ENCODE measurements at regions not wholly inside any gene's neighbourhood (a gene's known extent, or its start where the extent isn't known, plus 50 kb on each side); places are given as distances from the start of the nearest gene placed in this dataset.

GRCh38 chr22:44591146-44591790 lies 93.2 kb upstream of the RTL6 start:
- Histone ChIP-seq H3K27me3 (ENCODE audit: insufficient read depth, low read length) (peaks cover 3% of the 10 kb centered on the region; the same call in 1 of the 2 replicates), H3K36me3 (ENCODE audit: insufficient read depth, low read length) (no peaks in the 10 kb centered on the region), H3K4me3 (ENCODE audit: low read depth, low read length) (no peak overlapping the region), H3K27ac (ENCODE audit: low read depth, low read length) (no peak overlapping the region), H3K4me1 (ENCODE audit: control insufficient read depth, insufficient read depth, low read length, unreplicated experiment) (no peaks in the 10 kb centered on the region), H2AFZ (ENCODE audit: low read length, unreplicated experiment) (no peak overlapping the region), H3K79me2 (ENCODE audit: control insufficient read depth, insufficient read depth, low read length, unreplicated experiment) (no peaks in the 10 kb centered on the region)

DNA sequence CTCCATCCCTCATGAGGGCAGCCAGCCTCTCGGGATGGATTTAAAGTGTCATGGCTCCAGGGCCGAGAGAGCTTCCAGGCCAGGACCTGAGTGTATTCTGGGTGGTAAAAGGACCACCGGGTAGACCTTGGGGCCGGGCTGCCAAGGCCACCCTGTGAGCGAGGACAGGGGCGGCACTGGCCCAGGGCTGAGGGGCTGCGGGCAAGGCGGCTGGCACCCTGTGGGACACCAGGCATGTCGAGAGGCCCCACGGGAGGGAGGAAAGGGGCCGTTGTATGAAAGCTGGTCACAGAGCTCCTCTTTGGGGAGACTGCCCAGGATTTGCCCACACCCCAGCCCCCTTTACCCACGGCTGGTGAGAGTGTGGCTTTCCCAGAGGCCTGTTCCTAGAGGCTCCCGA lies 92.3 kb upstream of the RTL6 start:
- Histone ChIP-seq H3K27me3 (ENCODE audit: insufficient read depth, low read length) (peaks cover 3% of the 10 kb centered on the region; the same call in 1 of the 2 replicates), H3K27ac (ENCODE audit: low read depth, low read length) (no peak overlapping the region), H3K79me2 (ENCODE audit: control insufficient read depth, insufficient read depth, low read length, unreplicated experiment) (no peaks in the 10 kb centered on the region), H3K4me3 (ENCODE audit: low read depth, low read length) (no peak overlapping the region), H2AFZ (ENCODE audit: low read length, unreplicated experiment) (no peak overlapping the region), H3K4me1 (ENCODE audit: control insufficient read depth, insufficient read depth, low read length, unreplicated experiment) (no peaks in the 10 kb centered on the region), H3K36me3 (ENCODE audit: insufficient read depth, low read length) (no peaks in the 10 kb centered on the region)

- H3K79me2 ChIP-seq (ENCODE audit: control insufficient read depth, insufficient read depth, low read length, unreplicated experiment): no peaks in the 10 kb centered on the region
- H3K27ac ChIP-seq (ENCODE audit: low read depth, low read length): no peak overlapping the region
- no peak overlapping the region for H3K4me3 ChIP-seq (ENCODE audit: low read depth, low read length)
- no peaks in the 10 kb centered on the region for H3K4me1 ChIP-seq (ENCODE audit: control insufficient read depth, insufficient read depth, low read length, unreplicated experiment)
- peaks cover 3% of the 10 kb centered on the region; the same call in 1 of the 2 replicates for H3K27me3 ChIP-seq (ENCODE audit: insufficient read depth, low read length)
- no peak overlapping the region for H2AFZ ChIP-seq (ENCODE audit: low read length, unreplicated experiment)
- H3K36me3 ChIP-seq (ENCODE audit: insufficient read depth, low read length): no peaks in the 10 kb centered on the region
These were observed 91.8 kb upstream of the RTL6 start for GRCh38 chr22:44589831-44590230.

DNA sequence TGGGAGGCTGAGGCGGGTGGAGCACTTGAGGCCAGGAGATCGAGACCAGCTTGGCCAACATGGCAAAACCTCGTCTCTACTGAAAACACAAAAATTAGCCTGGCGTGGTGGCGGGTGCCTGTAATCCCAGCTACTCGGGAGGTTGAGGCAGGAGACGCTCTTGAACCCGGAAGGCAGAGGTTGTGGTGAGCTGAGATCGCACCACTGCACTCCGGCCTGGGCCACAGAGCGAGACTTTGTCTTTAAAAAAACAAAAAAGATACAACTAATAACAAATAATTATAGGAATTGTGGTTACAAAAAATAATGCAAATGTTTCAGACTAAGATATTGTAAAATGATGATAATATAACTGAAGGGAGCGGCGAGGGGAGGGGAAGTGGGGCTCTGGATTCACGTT lies 90.3 kb upstream of the RTL6 start:
- Histone ChIP-seq H3K79me2 (ENCODE audit: control insufficient read depth, insufficient read depth, low read length, unreplicated experiment) (no peaks in the 10 kb centered on the region), H3K4me1 (ENCODE audit: control insufficient read depth, insufficient read depth, low read length, unreplicated experiment) (peaks cover 2% of the 10 kb centered on the region), H3K36me3 (ENCODE audit: insufficient read depth, low read length) (no peaks in the 10 kb centered on the region), H3K4me3 (ENCODE audit: low read depth, low read length) (no peak overlapping the region), H3K27ac (ENCODE audit: low read depth, low read length) (no peak overlapping the region), H3K27me3 (ENCODE audit: insufficient read depth, low read length) (peaks cover 3% of the 10 kb centered on the region; the same call in 1 of the 2 replicates), H2AFZ (ENCODE audit: low read length, unreplicated experiment) (no peak overlapping the region)

DNA sequence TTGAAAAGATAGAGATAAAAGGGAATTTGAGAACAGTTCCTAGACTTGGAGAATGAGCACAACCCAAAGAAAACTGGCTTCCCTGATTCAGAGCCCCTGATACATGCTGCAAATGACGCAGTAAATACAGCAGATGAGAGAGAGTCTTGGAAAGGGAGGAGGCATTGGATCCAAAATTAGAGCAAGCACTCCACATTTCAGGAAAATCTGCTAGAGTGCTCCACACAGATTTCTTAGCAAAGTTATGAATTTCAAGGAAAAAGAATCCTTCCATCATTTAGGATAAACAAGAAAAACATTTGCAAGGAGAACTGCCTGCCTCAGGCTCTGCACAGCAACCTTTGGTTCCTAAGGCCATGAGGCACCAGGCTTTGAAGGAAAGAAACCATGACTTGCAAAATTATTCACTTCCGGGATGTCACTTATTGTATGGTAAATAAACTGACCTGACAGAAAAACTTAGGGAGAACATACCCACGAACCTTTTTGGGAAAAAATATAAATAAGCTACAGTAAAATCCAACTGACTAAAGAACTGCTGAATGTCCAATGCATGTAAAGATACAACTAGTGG lies 89.8 kb upstream of the RTL6 start:
- Histone ChIP-seq H3K79me2 (ENCODE audit: control insufficient read depth, insufficient read depth, low read length, unreplicated experiment) (no peaks in the 10 kb centered on the region), H3K36me3 (ENCODE audit: insufficient read depth, low read length) (no peaks in the 10 kb centered on the region), H3K4me1 (ENCODE audit: control insufficient read depth, insufficient read depth, low read length, unreplicated experiment) (peaks cover 7% of the 10 kb centered on the region), H2AFZ (ENCODE audit: low read length, unreplicated experiment) (no peak overlapping the region), H3K27ac (ENCODE audit: low read depth, low read length) (no peak overlapping the region), H3K4me3 (ENCODE audit: low read depth, low read length) (no peak overlapping the region), H3K27me3 (ENCODE audit: insufficient read depth, low read length) (peaks cover 3% of the 10 kb centered on the region; the same call in 1 of the 2 replicates)

GRCh38 chr22:44586999-44587736 lies 89.1 kb upstream of the RTL6 start:
- no peak overlapping the region for H3K27ac ChIP-seq (ENCODE audit: low read depth, low read length)
- H3K27me3 ChIP-seq (ENCODE audit: insufficient read depth, low read length): peaks cover 3% of the 10 kb centered on the region; the same call in 1 of the 2 replicates
- 0 out of 2 replicates have a peak overlapping the region, but pooled peaks have one; percentile 29 for H3K4me3 ChIP-seq (ENCODE audit: low read depth, low read length)
- no peaks in the 10 kb centered on the region for H3K36me3 ChIP-seq (ENCODE audit: insufficient read depth, low read length)
- no peaks in the 10 kb centered on the region for H3K79me2 ChIP-seq (ENCODE audit: control insufficient read depth, insufficient read depth, low read length, unreplicated experiment)
- peaks cover 8% of the 10 kb centered on the region for H3K4me1 ChIP-seq (ENCODE audit: control insufficient read depth, insufficient read depth, low read length, unreplicated experiment)
- H2AFZ ChIP-seq (ENCODE audit: low read length, unreplicated experiment): no peak overlapping the region

GRCh38 chr22:44586351-44586990 lies 88.4 kb upstream of the RTL6 start:
- Histone ChIP-seq H3K27me3 (ENCODE audit: insufficient read depth, low read length) (peaks cover 3% of the 10 kb centered on the region; the same call in 1 of the 2 replicates), H3K27ac (ENCODE audit: low read depth, low read length) (no peak overlapping the region), H3K4me1 (ENCODE audit: control insufficient read depth, insufficient read depth, low read length, unreplicated experiment) (peaks cover 8% of the 10 kb centered on the region), H2AFZ (ENCODE audit: low read length, unreplicated experiment) (no peak overlapping the region), H3K36me3 (ENCODE audit: insufficient read depth, low read length) (no peaks in the 10 kb centered on the region), H3K79me2 (ENCODE audit: control insufficient read depth, insufficient read depth, low read length, unreplicated experiment) (no peaks in the 10 kb centered on the region), H3K4me3 (ENCODE audit: low read depth, low read length) (no peak overlapping the region)

DNA sequence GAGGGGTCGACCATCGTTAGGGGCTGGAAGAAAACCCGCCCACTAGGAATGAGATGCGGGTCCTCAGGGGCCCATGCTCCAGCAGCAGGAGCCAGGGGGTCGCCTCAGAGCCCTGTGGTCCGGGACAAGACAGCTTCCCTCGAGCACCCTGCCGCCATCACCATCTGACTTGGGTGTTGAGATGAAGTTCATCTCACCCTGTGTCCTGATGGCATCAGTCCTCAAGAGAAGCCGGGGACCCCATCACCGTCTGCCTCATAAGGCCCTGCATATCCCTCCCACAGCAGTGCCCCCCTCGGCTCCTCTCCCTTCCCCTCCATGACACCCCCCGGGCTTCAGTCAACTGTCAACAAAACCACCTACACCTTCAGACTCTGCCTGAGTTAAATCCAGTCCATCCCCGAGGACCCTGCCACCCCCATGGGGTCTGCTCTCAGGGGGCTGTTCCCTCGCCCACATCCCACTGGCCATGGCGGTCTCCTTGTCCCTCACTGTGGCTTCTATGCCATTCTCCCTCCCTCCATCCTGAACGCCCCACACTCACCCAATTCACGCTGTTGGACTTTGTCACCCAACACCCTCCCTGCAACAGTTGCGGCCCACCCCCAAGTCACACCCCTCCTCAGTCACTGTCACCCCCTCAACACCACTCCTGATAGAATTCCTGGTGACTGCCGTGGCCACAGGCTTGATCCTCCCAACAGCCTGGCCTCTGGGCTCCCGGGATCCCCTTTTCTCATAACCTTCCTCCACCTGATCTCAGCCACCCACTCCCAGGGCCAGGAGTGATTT lies 87.7 kb upstream of the RTL6 start:
- H3K4me3 ChIP-seq (ENCODE audit: low read depth, low read length): no peak overlapping the region
- no peak overlapping the region for H3K27ac ChIP-seq (ENCODE audit: low read depth, low read length)
- H3K36me3 ChIP-seq (ENCODE audit: insufficient read depth, low read length): no peaks in the 10 kb centered on the region
- H2AFZ ChIP-seq (ENCODE audit: low read length, unreplicated experiment): no peak overlapping the region
- no peaks in the 10 kb centered on the region for H3K79me2 ChIP-seq (ENCODE audit: control insufficient read depth, insufficient read depth, low read length, unreplicated experiment)
- H3K4me1 ChIP-seq (ENCODE audit: control insufficient read depth, insufficient read depth, low read length, unreplicated experiment): peaks cover 8% of the 10 kb centered on the region
- H3K27me3 ChIP-seq (ENCODE audit: insufficient read depth, low read length): peaks cover 3% of the 10 kb centered on the region; the same call in 1 of the 2 replicates

DNA sequence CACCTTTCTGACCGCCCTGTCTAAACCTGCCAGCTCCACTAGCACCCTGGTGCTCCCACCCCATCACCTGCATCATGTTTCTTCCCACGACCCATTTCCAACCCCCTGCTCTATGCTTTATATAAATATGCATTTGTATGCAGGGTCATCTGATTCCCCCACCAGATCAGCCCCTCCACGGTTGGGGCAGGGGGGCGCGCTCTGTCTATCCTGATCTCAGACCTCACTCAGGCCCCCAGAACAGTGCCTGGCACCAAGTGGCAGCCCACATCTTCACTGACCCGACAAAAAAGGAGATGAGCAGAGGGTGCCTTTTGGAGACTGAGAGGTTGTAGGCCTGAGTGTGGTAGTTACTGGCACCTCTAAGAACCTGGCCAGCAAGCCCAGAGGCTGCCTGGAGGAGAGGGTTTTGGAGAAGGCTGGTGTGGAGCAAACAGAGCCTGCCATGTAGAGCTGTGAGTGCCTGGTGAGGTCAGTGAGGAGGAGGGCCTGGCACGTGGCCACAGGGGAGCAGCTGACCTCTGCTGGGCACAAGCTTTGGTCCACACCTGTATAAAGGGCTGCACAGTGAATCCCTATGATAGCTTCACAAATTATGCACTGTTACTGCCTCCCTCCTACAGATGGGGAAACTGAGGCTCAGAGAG lies 86.3 kb upstream of the RTL6 start:
- H3K27me3 ChIP-seq (ENCODE audit: insufficient read depth, low read length): peaks cover 2% of the 10 kb centered on the region; the same call in 1 of the 2 replicates
- H3K36me3 ChIP-seq (ENCODE audit: insufficient read depth, low read length): no peaks in the 10 kb centered on the region

More for the DNA sequence above, 86.3 kb upstream of the RTL6 start:
- peaks cover 8% of the 10 kb centered on the region for H3K4me1 ChIP-seq (ENCODE audit: control insufficient read depth, insufficient read depth, low read length, unreplicated experiment)
- no peak overlapping the region for H2AFZ ChIP-seq (ENCODE audit: low read length, unreplicated experiment)
- no peak overlapping the region for H3K27ac ChIP-seq (ENCODE audit: low read depth, low read length)
- no peaks in the 10 kb centered on the region for H3K79me2 ChIP-seq (ENCODE audit: control insufficient read depth, insufficient read depth, low read length, unreplicated experiment)
- H3K4me3 ChIP-seq (ENCODE audit: low read depth, low read length): no peak overlapping the region
